T-helper 1 cell treated with Interleukin-12 subunit alpha and Interleukin-12 subunit beta and Interleukin-4 antibody, amounts not matched to agents 30 ng/mL and 1 ng/mL, for 36 hours (primary cell): ENCODE measurements at regions not wholly inside any gene's neighbourhood (a gene's known extent, or its start where the extent isn't known, plus 50 kb on each side); places are given as distances from the start of the nearest gene placed in this dataset.
"Not testable (repeated sequence)": the region's sequence is repeated elsewhere in the genome, so short reads cannot be mapped to it uniquely, and the experiment has no call there.

Experiments
- intact Hi-C: fragments of 100-400 bp; cut with micrococcal nuclease; formaldehyde crosslinking; loops from one replicate; pipeline ENCODE4 v1.15.1; 2024

DNA sequence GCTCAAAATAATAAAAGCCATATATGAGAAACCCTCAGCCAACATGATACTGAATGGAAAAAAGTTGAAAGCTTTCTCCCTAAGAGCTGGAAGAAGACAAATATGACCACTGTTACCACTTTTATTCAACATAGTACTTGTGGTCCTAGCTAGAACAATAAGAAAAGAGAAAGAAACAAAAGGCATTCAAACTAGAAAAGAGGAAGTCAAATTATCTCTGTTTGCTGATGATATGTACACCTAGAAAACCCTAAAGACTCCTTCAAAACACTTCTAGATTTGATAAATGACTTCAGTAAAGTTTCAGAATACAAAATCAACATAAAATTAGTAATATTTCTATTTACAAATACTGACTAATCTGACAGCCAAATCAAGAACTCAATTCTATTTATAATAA is 328.8 kb upstream of the GCFC2 start:
- intact Hi-C loops, result no loop called here

DNA sequence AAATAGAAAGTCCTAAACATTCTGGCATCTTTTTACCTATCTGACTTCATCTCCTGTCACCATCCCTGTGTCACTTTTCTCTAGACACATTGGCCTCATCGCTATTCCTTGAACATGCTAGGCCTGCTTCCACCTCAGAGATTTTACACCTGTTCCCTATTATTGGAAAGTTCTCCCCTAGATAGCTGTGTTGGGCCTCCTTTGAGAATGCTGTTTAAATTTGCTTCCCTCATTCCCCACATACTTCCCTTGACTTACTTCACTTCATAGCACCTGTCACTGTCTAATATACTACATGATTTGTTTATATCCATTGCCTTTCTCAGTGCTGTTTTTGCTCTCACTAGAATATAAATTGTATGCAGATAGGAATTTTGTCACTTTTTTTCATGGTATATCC is 317.0 kb upstream of the GCFC2 start:
- intact Hi-C loops, result no loop called here

DNA sequence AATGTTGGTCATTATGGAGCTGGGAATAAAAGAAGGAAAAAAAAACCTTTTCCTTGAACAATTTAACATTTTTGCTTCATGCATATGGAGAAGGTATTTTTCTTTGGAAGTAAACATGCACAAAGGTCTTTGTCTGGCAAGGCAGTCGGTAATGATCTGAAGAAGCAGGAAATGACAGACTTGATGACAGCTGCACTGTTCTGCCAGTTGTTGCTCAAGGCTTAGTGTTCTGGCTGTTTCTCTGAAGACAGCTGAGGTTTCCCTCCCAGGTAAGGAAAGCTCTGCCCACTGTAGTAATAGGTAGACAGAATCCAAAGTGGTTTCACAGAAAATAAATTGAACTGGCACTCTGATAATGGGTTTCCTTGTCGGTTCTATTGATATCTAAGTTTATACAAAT is 308.4 kb upstream of the GCFC2 start:
- intact Hi-C loops, result no loop called here

DNA sequence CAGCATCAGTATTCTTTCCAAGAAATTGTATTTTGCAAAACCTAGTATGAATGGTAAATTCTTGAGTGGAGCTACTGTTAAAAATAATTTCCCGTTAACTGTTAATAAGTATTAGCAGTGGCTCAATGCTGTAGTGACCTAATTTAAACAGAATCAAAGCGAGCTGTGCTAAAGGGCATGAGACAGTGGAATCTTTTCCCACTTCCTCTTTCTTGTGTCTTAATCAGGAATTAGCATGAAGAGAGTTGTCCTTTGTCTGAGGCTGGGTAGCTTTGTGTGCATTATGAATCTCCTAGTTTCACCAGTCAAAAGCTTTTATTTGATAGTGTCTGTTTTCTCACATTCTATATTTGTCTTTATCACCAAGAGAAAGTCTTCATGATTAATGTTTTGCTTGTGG is 298.8 kb upstream of the GCFC2 start:
- intact Hi-C loops, result no loop called here

DNA sequence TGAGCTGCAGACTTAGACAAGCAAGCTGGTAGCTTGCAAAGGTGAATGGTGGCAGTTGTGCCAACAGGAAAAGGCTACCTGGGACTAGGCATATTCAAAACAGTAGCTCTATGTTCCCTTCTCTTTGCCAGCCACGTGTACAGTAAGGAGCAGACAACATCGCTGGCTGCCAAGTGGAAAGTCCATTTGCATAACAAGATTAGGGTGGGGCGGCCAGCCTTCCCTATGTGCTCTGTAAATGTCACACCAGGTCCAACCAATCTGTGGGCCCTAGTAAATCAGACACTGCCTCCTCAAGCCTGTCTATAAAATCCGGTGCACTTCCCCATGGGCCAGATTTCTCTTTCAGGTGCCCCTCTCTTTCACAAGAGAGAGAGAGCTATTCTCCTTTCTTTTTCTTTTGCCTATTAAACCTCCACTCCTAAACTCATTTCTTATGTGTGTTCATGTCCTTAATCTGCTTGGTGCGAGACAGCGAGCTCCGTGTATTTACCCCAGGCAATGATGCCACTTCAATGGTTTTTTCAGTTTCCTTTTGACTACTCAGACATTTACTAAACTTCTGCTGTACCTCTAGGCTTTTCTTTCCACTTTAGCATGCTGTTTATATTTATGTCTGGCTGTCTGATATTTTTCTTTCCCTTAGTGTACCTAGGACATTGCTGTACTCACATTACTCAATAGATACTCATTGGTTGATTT is 297.4 kb upstream of the GCFC2 start:
- intact Hi-C loops, result no loop called here

DNA sequence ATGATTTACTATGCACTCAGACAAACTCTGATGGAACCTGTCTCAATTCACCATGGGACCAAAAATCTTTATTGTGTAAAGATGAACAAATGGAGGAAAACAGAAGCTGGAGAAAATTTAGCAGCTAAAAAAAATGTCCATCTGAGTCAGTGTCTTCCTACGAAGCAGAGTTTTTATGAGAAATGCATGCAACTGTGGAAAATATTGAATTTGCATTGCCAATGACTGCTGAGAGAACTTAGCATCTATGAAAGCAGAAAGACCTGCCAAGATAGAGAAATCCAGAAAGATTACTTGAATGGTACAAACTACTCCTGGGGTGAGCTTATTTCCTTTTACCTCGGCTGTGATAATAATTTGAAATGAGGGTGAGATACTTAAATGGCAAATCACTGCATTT is 289.7 kb upstream of the GCFC2 start:
- intact Hi-C loops, result no loop called here

DNA sequence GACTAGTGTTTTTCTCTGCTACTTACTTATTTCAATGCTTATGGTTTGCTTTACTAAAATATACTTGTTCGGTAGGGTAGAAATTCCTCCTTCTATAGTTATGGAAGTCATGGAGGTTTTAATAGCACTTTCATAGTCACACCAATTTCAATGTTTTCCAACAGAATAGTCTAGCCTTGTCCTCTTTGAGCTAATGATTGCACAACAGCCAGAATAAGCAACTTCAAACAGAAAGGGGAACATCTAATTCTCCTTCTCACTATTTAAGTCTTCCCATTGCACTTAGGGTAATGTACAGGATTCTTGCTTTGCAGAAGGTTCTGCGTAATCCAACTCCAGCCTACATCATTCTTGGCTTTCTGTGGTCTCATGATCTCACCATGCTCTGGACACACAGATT is 287.7 kb upstream of the GCFC2 start:
- intact Hi-C loops, result no loop called here

DNA sequence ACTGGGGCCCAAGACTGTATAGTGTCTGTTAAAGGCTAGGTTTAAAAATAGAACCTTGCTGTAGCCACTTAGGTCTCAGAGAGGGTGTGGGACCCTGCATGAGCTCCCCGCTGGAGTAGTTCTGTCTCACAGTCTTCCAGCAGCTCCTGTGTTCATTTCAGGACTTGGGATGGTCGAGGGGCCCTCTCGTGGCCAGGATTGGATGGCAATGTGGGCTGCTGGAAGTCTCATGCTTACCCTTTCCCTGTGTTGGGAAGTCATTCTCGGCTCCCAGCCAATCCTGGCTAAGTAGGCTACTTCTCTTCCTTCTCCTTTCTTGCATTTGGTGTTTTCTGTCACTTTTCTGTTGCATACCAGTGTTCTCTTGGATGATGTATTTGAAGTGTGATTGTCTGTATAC is 284.0 kb upstream of the GCFC2 start:
- intact Hi-C loops, result no loop called here

DNA sequence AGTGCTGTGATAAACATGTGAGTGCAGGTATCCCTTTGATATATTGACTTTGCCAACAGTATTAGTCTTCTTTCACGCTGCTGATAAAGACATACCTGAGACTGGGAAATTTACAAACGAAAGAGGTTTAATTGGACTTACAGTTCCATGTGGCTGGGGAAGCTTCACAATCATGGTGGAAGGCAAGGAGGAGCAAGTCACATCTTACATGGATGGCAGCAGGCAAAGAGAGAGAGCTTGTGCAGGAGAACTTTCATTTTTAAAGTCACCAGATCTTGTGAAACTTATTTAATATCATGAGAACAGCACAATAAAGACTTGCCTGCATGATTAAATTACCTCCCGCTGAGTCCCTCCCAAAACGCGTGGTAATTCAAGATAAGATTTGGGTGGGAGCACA is 277.9 kb upstream of the GCFC2 start:
- intact Hi-C loops, result not testable (repeated sequence)

DNA sequence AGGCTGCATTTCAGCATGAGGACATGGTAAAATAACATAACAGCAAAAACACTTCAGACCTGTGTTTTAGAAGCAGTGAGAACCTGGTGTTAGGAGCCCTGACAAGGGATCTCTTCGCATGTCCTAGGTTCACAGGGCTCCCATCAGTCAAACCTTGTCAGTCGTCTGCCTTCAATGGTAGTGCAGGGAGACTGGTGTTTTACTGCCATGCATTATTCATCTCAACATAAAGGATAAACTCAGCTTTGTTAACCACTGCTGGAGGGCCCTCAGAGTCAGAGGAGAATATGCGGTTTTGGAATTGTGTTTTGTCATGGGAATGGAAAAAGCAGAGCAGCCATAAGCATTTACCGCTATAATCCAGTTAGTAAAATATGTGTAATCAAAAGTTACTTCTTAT is 275.9 kb upstream of the GCFC2 start:
- intact Hi-C loops, result no loop called here

DNA sequence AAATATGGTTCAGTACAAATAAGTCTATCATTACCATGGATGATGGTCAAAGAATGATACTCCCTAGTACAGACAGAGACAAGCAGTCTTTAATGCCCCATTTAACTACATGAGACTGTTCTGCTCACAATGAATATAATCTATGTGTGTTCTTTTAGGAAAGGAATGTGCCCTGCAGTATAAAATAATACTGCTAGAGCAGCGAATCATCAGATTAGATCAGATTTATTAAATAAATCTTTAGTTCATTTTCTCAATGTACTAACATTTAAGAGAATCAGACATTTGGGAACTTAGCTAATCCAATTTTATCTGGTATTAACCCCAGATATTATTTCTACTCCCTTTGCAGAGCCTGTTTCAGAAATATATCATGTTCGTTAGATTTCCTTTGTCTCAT is 272.0 kb upstream of the GCFC2 start:
- intact Hi-C loops, result no loop called here

DNA sequence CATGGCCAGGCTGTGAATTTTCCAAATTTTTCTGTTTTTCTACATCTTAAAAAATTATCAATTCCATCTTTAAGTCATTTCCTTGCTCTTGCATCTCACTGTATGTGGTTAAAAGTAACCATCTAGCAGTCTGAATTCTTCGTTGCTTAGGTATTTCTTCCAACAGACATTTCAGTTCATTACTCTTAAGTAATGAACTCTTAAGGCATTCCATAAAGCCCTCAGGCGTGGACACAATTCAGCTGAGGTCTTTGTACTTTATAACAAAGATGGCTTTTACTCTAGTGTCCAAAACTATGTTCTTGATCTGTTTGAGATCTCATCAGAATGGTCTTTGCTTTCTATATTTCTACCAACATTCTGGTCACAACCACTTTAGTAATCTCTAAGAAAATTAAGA is 253.9 kb upstream of the GCFC2 start:
- intact Hi-C loops, result no loop called here

DNA sequence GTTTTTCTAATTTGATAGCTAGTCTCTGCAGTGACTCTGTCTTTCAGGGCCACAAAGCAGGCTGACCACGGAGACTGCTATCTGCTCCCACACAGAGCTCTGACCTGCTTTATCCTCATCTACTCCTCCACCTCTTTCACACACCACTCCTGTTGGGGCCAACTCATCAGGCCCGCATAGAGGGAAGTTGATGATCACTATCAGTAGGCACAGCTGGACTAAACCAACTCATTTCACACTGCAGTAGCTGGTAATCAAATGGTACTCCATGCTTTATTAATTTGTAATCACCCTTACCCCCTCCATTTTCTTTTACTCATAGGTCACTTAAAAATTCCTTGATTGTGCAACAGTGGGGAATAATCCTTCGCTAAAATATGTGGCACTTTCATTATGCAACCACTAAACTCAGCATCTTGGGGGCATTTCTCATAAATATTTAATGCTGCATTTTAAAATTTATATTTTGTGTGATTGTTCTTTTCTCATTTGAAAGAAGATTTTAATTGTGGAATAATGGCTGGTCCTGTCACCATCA is 249.8 kb upstream of the GCFC2 start:
- intact Hi-C loops, result no loop called here

DNA sequence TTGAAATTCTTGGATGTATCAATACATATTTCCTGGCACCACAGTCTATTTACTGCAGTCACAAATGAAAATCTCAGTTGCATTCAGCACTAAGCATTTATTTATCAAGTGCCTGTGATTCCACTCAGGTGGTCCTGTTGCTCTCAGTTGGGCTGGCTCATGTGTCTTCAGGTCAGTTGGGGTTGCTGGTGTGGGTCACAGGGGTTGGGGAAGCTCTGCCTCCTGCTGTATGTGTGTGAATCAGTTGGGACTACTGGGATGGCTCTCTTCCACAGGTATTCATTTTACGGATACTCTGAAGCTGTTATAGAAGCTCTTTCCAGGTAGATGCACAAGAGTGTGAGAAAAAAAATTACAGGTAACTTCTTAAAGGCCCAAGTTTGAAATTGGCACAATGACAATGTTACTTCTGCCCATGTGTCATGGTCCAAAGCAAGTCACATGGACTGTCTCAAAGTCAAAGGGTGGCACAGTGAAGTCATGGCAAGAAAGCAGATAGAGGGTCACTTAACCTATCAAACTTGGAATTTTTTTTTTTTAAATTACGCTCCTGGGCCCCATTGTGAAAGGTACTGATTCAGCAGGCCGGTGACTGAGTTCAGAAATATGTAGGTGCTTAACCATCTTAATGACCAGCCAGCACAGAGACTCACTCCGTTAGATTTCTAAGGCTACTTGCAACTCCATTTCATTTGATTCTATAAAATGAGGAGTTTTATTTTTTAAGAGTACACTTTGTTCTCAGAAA is 249.2 kb upstream of the GCFC2 start:
- intact Hi-C loops, result no loop called here

DNA sequence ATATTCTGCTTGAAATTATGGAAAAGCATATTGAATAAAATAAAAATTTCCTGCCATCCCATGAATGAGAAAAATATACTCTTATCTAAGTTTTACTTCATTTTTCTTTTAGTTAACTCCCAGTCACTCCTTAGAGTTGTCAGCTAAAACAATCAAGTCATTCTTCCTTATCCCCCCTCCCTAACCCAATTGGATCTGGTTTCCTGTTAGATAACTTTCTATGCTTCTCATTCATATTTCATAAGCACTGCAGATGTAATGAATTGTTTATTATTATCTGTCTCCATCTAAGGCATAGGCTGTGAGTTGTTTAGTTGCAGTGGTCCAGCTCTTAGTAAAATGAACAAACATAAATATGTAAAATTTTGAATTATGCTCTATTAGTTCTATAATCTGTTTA is 244.0 kb upstream of the GCFC2 start:
- intact Hi-C loops, result no loop called here

DNA sequence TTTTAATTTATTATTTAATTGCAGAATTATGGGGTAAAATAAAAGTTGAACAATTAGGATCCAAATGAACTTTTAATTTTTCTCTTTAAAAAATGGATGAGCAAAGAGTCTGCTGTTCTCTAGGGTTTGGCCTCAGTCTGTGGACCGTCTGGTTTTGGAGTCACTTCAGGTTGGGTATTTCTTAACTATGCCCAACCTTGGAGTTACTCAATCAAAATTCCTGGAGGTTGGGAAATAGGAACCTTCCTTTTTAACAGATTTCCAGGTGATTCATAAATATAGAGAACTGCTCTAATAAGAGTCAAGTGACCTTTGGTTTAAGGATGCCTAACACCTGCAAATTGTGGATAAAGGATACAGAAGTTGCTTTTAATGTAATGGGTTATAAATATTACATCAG is 241.5 kb upstream of the GCFC2 start:
- intact Hi-C loops, result no loop called here

DNA sequence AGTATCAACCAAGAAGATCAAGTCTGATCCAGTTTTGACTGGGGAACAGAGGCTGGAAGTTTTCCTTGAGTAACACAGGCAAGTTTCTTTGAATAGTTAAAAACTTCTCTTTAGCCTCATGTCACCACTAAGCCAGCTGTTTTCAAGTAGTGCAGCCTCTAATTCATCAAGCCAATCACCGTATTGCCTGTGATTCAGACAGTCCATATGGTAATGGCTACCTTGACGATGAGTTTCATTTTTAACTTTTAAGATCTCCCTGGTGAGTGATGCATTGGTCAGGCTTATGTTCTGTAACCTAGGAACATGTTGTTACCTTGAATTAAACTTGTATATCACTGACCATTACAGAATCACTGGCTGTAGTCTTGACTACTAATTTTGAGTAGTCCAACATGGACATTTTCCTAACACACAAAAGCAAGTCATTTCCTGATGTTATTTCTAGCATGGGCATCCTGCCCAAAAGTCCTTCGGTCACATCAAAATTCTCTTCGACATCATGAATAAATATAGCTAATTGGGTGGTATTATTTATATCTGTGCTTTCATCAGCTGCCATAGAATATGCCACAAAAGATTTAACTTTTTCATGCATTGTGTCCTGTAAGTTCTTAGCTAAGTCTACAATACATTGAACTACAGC is 238.8 kb upstream of the GCFC2 start:
- intact Hi-C loops, result no loop called here

DNA sequence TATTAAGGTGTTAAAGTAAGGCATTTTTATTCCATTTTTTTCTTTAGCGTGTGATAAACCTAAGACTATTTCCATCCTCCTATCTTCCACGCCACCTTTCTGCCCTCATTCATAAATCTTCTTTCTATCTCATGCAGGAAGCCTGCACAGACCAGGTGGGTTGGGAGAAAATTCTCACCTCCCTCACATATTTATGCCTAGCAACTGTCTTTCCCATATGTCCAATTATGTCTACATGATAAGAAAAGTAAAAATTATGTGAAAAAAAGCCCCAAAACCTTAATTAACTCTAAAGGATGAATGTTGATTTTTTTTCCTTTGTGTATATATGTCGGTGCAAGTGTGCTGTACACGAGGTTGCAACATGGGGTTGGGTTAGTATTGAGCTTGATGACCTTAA is 225.6 kb upstream of the GCFC2 start:
- intact Hi-C loops, result no loop called here

DNA sequence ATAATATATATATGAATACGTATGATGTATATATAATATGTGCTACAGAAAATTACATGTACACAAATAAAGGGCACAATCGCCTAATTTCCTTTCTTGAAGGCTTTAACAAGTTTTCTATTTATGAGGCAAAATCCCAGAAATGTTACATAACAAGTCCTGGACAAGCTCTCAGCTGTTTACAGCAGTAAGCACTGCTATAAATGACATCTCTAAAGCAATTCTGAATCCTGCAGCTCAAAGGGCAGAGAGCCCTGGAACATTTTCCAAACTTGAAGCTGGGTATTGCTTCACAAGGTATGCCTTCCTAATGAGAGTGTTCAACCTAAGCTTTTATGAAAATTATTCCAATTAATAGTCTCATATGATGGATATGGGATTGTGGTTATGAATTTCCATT is 222.3 kb upstream of the GCFC2 start:
- intact Hi-C loops, result no loop called here

DNA sequence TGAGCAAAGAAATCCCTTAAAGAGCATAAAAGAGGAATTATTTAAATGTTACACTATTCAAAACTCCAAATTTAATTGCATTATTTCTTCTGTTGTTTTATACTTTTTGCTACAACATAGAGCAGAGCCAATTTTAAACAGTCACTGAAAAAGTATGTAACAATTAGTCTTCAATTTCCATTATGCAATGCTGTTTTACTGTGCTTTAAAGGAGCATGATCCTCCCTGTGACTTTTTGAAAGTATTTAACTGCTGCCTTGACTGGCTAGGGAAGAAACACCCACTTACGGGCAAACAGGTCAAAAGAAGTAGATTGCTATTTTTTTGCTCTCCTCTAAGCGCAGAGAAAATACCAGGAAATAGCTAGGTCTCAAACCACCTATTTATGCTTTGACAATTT is 217.4 kb upstream of the GCFC2 start:
- intact Hi-C loops, result no loop called here

DNA sequence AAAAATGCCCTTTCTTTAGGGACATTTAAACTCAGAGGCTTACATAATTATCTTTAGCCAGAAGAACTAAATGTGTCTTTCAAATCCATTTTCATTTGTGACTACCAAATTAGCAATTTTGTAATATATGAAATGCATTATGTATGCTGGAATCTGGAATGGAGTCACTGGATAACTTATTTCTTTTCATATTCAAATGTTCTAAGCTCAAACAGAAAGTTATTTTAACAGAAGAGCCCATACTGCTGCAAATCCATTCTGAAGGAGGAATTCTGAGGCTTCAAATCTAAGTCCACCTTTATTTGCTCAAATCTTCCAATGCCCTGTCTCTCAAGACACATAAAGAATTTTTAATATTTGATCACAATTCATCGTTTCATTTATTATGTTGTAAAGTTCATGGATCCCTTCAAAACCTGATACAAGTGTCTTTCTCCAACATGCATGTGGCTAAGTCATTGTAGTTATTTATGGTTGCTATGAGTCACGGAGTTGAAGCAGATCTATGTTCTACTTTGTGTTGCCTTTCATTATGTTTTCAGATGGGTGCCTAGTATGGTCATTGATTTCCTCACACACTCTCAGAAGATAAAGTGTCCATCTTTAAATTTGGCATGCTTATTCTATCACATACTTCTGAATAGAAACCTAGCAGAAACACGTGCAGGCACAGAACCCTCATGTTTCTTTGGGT is 214.8 kb upstream of the GCFC2 start:
- intact Hi-C loops, result no loop called here

DNA sequence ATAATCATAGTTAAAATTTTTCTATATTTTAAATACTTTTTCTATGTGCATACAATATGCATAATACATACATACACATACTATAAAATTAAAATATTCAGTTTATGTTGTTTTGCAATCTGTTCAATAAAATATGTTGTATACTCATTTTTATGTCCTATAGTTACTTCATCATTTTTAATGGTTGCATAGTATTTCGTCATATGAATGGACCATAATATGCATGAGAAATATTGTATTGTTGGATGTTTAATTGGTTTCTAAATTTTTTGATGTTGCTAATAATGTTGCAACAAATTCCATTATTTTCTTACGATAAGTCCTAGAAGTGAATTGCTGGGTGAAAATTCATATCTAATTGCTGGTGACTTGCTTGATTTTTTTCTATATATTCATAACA is 211.5 kb upstream of the GCFC2 start:
- intact Hi-C loops, result no loop called here
